22Rv1 (cell line): ENCODE measurements at regions not wholly inside any gene's neighbourhood (a gene's known extent, or its start where the extent isn't known, plus 50 kb on each side); places are given as distances from the start of the nearest gene placed in this dataset.

ENCODE experiments used
- ZFX ChIP-seq: fragments of 450-650 bp; IDR thresholded peaks from 2 replicates; pipeline ENCODE4 v1.6.1; 2017; ENCODE audit warnings: antibody characterized with exemption, borderline replicate concordance
- TF ChIP-seq, protein P1 (sequence below): fragments of 450-650 bp; IDR thresholded peaks from 2 replicates; pipeline ENCODE4 v1.5.1; 2017; ENCODE audit warnings: mild to moderate bottlenecking

DNA sequence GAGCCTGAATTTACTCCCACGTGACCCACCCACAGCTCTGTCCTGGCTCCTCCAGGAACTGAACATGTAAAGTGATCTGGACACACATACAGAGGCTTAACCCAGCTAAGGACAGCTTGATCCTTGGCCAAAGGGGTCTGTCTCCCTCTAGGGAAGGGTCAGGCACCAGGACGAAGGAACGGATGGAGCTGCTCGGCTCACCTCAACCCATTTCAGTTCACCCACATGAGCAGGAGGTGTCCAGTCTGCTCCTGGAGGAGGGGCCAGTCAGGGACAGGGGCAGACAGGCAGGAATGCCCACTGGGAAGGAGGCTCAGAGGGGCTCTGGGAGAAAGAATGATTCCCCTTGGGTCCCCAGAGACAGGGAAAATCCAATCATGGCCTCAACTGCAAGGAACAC lies 567.2 kb downstream of the PTPRU start:
- TF ChIP-seq, protein P1, sequence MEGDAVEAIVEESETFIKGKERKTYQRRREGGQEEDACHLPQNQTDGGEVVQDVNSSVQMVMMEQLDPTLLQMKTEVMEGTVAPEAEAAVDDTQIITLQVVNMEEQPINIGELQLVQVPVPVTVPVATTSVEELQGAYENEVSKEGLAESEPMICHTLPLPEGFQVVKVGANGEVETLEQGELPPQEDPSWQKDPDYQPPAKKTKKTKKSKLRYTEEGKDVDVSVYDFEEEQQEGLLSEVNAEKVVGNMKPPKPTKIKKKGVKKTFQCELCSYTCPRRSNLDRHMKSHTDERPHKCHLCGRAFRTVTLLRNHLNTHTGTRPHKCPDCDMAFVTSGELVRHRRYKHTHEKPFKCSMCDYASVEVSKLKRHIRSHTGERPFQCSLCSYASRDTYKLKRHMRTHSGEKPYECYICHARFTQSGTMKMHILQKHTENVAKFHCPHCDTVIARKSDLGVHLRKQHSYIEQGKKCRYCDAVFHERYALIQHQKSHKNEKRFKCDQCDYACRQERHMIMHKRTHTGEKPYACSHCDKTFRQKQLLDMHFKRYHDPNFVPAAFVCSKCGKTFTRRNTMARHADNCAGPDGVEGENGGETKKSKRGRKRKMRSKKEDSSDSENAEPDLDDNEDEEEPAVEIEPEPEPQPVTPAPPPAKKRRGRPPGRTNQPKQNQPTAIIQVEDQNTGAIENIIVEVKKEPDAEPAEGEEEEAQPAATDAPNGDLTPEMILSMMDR = no peak
- no peak for TF ChIP-seq ZFX
